ENCODE measurements at regions not wholly inside any gene's neighbourhood (a gene's known extent, or its start where the extent isn't known, plus 50 kb on each side); places are given as distances from the start of the nearest gene placed in this dataset.

GRCh38 chr20:48571949-48572847, 255.6 kb downstream of the PREX1 start:
- DNase-seq: no peak

DNA sequence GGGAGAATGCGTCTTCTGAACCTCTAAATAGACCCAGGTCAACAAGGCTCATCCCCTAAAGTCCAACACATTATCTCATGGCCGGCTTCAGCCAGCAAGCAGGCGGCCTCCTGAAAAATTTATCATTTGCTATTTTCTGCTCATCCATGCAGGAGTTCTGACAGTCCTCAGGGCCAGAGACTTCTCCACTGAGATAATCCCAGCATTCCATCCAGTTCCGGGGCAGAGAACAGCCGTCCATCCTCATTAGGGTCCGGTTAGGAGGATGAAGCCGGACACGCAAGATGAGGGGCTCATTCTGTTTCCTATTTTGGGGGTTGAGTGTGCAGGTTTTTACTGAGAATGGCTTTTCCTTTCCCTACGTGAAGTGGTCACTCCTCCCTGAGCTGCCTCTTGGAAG, 258.1 kb downstream of the PREX1 start:
- no peak for DNase-seq

DNA sequence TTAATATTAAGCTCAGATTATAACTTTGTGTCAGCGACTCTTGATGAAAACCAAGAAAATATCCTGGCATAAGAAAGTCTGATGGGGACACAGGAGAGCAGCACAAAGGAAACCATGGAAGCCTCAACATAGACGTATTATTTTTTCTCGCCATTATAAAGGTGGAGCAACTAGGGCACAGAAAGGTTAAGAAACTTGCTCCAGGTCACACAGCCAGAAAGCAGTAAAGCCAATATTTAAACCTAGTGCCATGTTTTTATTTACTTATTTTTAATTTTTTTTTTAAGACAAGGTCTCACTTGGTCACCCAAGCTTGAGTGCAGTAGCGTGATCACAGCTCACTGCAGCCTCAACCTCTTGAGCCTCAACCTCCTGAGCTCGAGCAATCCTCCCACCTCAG, 259.3 kb downstream of the PREX1 start:
- no peak for DNase-seq

DNA sequence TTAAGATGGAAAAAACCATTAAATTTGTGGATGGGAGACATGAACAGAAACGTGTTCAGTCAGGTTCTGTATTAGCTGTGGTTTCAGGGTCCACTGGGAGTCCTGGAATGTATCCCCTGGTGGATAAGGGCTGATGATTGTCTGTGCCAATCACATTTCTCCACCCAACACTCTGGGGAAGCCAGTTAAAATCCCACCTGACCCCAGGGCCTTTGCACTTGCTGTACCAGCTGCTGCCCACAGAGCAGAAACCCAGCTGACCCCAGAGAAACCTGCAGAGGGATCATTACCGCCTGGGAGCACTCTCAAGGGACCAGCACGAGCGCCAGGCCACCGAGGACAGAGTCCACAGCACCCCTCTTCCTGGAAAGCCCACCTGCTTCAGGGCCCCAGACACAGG, 260.7 kb downstream of the PREX1 start:
- no peak for DNase-seq

DNA sequence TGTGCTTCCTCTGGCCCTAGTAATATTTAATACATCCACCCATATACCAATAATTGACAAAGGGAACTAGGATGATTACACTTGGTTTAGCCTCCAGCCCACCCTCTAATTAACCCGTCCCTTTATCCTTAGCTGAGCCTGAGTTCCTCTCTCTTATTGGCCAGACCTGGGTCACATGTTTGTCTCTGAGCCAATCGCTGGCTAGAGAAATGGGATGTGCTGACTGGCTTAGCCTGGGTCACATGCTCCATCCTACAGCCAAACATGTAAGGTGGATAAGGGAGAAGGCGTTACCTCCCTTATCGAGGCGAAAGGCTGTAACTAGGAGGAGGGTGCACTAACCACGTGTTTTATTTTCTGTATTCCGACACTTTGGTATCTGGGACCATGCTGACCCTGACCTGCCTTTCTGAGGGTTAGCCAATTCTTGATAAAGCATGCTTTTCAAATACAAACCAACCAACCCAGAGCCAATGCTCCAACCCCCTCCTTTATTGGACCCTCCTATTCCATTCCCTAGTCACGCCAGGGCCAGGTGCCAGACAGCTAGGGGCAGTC, 262.7 kb downstream of the PREX1 start:
- DNase-seq: no peak

GRCh38 chr20:48563191-48563870, 264.5 kb downstream of the PREX1 start:
- DNase-seq: no peak

DNA sequence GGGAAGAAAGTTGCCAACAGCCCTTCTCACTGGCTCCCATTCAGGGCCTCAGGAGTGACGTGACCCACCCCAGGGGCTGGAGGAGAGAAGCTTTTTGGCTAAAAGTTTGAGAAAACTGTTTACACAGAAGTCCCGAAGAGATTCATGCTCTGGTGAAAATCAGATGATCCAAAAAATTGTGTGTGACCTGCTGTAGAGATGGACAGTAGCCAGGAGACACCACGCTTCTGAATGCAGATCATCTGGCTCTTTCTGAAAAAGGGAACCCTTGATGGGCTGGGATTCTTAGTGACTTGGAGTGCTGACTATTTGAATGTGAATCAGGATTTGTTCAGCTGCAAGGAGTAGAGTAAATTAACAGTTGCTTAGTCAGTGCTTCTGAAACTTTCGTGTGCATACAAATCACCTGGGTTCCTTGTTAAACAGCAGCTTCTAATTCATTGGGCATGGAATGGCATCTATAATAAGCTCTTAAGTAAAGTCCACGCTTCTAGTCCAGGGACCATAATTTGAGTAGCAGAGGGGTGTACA, 265.1 kb downstream of the PREX1 start:
- DNase-seq: no peak

DNA sequence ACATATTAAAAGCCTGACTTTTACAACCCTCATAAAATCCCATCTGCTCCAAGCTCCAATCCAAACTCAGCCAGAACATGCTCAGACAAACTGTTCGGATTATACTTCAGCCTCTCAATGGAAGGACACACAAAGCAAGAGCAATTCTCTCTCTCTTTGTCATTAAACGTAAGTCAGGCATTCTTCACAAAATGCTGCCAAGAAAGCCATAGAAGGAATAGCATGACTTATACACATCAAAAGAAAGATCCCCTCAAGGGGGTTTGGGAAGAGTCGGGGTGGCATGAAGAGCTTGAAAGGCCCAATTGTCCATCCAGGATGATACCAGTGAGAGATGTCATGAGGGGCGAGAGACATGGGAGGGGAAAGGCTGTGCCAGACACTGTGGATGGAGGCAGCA, 268.9 kb downstream of the PREX1 start:
- DNase-seq: no peak

GRCh38 chr20:48557380-48557779, 270.4 kb downstream of the PREX1 start:
- no peak for DNase-seq

- no peak for DNase-seq
Observed at GRCh38 chr20:48556956-48557355, 270.8 kb downstream of the PREX1 start.

GRCh38 chr20:48552550-48552949, 275.2 kb downstream of the PREX1 start:
- no peak for DNase-seq

- DNase-seq: no peak
Observed at GRCh38 chr20:48550814-48551213, 277.0 kb downstream of the PREX1 start.

DNA sequence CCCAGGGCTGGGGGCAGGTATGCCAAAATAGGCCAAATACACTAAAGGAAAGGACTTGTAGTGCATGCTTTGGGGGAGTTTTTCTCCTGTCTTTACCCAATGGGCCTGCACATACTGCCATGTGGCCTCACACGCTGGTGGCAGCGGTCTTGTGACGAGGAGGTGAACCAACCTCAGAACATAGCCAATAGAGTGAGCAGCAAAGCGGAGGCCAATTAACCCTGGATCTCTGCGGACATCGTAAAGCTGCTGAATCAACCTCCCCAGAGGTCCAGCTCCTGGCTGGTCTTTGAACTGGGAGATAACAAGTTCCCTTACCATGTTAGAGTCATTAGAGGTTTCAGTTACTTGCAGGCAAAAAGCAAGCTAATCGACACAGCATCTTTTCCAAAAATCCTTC, 280.1 kb downstream of the PREX1 start:
- DNase-seq: no peak

DNA sequence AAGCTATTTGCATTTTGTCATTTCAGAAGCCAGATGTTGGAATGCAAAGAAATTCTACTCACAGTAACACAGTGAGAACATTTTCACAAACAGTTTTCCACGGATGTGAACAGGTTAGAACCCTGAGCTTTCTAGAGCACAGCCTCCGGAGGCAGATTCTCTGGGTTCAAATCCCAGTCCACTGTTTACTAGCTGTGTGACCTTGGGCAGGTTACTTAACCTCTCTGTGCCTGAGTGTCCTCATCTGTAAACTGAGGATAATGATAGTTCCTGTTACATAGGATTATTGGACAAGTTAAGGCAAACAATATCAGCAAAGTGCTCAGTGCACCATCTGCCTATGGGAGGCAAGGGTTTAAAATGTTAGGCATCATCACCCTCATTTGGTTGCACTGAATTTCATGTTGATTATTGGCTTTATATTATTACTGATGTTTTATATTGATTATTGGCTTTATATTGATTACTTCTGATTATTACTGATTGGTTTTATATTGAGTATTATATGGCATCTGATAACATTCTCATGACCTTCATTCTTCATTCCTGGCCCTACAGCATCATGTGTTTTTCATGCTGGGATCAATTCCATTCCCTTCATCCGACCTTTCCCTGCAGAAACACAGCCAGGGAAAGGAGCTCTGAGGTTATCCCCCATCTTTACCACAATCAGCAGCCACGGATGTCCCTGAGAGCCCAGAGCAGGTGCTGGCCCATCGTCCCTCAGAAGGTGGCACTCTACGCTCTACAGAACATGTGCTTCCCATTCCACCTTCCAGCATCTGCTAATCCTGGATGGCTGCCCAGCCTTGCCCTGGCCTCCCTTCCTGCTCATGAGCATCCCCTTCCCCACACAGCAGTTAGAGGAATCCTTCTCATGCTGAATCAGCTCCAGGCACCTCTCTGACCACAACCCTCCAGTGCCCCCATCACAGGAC, 283.1 kb downstream of the PREX1 start:
- no peak for DNase-seq

- no peak for DNase-seq
Observed at GRCh38 chr20:48541581-48542071, 286.2 kb downstream of the PREX1 start.

- no peak for DNase-seq
Observed at GRCh38 chr20:48538856-48539255, 288.9 kb downstream of the PREX1 start.

- no peak for DNase-seq
Observed at GRCh38 chr20:48538058-48538825, 289.6 kb downstream of the PREX1 start.

DNA sequence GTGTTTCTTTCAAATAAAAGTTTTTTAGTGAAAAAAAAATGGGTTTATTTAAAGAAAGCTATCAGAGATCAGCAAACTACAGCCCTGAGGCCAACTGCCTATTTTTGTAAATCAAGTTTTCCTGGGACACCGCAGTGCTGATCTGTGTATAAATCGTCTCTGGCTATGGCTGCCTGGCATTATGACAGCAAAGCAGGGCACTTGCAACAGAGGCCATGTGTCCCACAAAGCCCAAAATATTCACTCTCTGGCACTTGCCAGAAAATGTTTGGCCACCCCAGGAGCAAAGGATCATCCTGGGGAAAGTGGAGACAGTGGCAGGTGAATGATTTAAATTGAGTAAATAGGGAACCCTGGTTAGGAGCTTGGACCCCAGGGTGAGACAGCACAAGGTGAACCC, 291.6 kb downstream of the PREX1 start:
- DNase-seq: no peak

GRCh38 chr20:48535556-48535955, 292.2 kb downstream of the PREX1 start:
- DNase-seq: no peak

GRCh38 chr20:48532028-48532427, 295.8 kb downstream of the PREX1 start:
- no peak for DNase-seq

- no peak for DNase-seq
Observed at GRCh38 chr20:48531505-48531904, 296.3 kb downstream of the PREX1 start.

GRCh38 chr20:48530957-48531356, 296.8 kb downstream of the PREX1 start:
- DNase-seq: no peak

Measured in T-helper 2 cell (primary cell).